ENCODE measurements at regions not wholly inside any gene's neighbourhood (a gene's known extent, or its start where the extent isn't known, plus 50 kb on each side); places are given as distances from the start of the nearest gene placed in this dataset.
"Not testable (repeated sequence)": the region's sequence is repeated elsewhere in the genome, so short reads cannot be mapped to it uniquely, and the experiment has no call there.

DNA sequence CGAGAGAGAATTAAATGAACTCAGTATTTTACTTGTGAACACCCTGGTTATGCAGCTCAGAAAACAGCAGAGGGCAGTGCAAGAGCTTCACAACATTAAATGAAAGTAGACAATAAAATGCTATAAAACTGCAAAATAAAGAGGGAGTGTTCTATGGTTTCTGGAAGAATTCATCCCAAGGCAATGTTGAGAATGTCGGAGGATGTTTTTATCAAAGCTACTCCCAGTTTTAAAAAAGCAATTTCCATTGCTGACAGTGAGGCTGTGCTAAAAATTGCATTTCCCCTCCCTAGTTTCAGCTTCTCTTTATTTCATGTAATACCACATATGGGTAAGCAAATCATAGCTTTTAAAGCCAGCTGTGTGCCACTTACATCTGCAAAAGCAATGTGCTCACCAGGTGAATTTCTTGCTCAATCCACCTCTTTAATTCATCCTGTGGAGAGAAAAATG lies 296.8 kb downstream of the RAB38 start:
- no peak for DNase-seq (ENCODE audit: low read depth in 2 of 2)

DNA sequence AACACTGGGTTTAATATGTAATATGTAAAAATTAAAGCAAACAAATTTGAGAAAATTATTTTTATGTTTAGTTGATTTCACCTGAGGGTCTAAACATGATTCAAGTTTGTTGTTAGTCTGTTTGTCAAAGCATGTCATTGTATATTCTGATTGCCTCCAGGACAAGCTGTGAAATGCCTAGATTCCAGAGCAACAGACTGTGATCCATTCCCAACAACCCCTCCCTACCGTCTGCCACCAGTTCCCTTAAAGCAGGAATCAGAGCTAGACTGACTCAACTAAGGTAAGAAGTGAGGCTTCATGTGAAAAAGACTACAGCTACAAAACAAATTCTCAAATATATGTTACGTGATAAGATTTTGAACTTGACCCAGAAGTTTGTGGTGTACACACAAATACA lies 304.2 kb downstream of the RAB38 start:
- DNase-seq (ENCODE audit: low read depth in 2 of 2) = no peak

DNA sequence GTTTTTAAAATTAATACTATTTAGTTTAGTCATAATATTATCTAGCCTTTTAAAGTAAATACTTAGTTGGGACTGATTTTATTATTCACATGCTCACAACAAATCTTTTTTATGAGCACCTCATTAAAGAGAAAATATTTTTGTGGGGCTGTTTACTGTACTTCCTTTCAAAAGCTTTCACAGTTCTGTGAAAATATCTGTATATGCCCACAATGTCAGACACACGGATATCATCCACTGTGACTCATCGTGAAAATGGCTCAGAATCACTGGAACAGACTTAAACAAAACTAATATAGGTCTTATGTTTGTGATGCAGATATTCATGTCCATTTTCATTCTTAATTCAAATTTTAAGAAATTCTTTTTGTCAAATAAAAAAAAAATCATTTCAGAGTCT lies 305.2 kb downstream of the RAB38 start:
- DNase-seq (ENCODE audit: low read depth in 2 of 2) = no peak

DNA sequence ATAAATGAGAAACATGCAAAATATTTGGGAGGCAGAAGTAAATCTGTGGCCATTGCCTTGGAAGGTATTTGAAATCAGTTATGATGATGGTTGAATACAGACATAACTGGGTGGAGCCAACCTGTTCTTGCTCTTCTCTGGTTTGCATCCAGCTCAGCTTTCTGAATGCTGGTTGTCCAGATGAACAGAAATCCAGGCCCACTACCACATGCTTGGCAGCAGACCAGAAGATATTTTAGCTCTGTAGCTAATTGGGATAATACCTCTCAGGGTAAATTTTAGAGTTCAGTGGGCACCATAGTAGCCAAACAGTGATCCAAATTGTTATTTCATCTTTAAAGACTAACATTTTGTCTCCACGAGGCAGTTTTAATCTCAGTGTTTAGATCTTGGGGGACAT lies 308.3 kb downstream of the RAB38 start:
- DNase-seq (ENCODE audit: low read depth in 2 of 2) = no peak

DNA sequence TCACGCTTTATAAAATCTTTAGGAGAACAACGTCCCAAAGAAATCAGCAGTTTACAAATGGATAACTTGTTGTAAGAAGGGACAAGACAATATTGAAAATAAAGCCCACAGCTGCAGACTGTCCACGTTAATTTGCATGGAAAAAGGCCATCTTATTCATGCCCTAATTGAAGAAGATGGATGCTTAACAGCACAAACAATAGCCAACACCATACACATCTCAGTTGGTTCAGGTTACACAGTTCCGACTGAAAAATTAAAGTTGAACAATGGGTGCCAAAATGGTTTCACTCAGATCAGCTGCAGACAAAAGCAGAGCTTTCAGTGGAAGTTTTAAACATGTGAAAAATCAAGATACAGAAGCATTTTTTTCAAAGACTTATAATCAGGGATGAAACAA lies 314.2 kb downstream of the RAB38 start:
- no peak for DNase-seq (ENCODE audit: low read depth in 2 of 2)

DNA sequence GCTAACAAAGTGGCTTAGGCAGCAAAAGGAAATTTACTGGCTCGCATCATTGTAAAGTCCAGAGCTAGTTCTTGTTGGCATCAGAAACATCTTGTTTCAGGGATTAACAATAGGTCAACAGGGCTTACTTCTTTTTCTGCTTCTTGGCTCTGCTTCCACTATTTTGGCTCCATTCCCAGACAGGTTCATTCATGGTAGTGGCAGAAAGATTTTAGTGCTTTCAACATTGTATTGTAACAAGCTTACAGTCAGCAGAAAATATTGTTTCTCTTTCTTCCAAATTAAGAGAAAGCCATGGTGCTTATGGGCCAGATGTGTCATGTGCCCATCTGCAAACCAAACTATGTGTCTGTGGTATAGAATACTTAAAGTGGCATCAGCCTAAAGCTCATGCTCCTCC lies 315.6 kb downstream of the RAB38 start:
- DNase-seq (ENCODE audit: low read depth in 2 of 2) = no peak

DNA sequence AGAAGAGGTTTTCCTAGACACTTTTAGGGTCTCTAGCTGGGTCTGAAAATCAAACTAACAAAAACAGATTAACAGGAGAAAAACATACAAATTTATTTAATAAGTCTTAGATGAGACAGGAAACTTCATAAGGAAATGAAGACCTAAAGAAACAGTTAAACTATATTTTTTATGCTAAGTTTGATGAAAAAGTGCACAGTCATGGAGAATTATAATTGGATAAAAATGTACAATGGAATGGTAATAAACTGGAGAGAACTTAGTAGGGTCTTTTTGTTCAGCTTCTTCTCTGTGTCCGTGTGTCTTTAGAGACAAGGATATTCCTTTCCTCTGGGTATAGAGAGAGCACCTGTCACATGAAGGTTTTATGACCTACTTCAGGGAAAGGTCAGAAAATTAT lies 323.4 kb downstream of the RAB38 start:
- no peak for DNase-seq (ENCODE audit: low read depth in 2 of 2)

DNA sequence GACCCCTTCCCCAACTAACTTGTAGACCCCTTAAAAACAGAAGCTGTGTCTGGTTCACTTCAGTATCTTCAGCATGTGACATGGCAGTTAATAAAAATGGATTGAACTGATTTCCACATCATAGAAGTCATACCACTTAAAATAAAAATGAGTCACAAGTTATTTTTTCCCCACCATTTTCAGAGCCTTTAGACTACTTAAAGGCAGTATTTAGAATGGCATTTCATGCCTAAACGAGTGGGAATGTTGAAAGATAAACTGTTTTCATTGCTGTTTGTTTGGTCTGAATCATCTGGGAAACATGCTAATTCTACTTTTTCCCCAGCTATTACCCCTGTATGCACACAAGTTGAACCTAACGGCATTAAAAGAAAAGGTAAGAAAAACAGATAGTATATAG lies 324.0 kb downstream of the RAB38 start:
- no peak for DNase-seq (ENCODE audit: low read depth in 2 of 2)

DNA sequence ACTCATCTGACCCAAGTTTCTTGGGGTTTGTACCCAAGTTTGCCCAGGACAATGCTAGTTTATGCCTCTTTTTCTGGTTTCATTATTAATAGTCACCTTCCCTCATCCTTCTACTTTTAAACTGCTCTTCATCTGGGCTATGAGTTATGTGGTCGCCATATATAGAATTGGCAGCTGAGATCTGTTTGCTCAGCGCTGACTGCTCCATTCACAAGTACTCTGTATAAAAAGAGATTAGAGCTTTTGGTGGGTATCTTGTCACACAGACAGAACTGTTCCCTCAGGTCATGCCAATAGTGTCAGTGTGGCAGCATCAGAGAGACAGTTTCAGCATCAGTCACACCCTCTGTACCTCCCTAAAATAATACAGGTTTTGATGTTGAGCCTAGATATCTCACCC lies 326.0 kb downstream of the RAB38 start:
- no peak for DNase-seq (ENCODE audit: low read depth in 2 of 2)

DNA sequence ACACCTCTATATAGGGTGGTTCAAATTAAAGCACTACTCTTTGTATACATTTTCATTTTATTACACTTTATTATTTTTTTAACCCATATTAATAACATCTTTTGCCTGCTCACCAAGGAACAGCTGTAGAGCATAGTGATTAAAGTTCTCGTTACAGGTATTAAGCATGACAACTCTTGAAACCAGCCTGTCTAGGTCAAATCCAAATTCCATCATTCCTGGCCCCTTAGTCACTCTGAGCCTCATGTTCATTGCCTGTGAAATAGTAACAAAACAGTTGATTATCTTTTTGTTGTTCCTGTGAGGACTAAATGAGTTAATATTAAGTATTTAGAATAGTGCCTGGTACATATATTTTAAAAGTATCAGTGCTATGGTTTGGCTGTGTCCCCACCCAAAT lies 334.5 kb downstream of the RAB38 start:
- DNase-seq (ENCODE audit: low read depth in 2 of 2) = no peak

DNA sequence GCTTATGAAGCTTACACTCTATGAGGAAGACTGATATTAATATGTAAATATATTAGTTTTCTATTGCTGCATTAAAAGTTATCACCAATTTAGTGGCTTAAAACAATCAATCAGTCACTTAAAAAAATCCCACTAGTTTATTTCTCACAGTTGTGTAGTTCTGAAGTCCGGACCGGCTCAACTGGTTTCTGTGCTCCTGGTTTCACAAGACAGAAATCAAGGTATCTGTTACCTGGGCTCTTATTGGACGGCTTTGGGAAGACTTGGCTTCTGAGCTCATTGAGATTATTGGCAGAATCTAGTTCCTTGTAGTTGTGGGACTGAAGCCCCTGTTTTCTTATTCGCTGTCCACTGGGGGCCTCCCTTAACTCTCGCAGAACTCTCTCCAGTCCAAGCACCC lies 343.0 kb downstream of the RAB38 start:
- no peak for DNase-seq (ENCODE audit: low read depth in 2 of 2)

DNA sequence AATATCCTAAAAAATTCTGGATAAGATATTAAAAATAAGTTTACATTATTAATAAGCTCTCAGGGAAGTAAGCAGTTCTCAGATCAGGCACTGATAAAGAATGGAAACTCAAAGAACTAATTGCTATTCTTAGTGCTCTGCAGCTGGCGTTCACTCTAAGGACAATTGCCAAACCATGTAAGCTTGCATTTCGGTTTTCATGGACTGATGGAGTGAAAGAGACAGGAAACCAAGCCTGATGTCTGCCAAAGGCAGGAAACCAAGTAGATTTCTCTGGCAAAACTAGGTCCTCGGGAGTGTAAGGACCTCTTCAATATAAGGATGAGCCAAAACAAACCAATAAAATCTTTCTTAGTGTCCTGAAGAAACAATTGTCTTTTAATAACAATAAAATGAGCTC lies 355.2 kb downstream of the RAB38 start:
- DNase-seq (ENCODE audit: low read depth in 2 of 2) = no peak

DNA sequence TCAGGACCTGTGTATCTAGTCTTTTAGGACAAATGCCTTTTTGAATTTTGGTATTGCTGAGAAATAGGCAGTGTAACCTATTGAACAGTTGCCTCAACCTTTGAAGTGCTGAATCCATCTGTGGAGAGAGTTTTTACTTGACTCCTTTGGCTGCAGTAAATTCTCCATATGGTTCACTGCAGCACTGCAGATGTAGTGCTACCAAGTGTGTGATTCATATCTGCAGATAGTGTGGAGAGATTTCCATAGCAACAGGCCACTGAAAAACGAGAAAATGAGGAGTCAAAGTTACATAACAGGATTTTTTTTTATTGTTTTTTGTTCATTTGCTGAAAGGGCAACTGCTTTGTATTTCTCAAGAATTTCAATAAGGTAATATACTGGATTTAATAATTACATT lies 356.1 kb downstream of the RAB38 start:
- no peak for DNase-seq (ENCODE audit: low read depth in 2 of 2)

DNA sequence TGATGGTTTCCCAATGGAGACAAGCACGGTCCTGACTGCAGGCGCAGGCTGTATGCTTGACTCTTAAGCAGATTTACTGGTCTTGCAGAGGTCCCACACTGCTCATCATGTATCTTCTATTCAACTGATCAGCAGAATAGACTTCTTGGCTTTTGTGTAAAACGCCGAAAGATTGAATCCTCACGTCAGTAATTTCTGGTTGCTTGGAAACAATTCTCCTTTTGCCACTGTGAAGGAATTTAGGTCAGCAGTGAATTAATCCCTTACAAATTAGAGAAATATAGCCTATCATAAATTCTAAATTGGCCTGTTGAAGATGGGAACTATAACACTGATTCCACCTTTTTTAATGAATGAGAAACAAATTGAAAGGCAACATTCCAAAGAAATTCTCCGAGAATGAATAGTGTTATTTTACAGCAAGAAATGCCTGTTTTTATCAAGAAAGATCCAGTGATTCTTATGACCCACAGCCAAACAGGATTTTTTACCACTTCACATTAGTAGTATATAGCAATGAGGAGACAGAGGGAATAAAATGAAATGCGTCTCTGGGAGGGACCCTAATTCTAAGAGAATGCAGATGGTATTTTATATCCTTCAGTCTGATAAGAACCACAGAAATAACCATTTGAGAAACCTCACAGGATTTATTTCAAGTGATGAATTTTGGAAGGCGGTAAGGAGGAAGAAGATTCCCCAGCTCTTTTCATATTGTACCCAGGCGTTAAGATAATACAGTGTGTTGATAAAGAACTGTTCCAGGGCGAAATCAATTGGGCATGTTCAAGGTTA lies 362.5 kb downstream of the RAB38 start:
- DNase-seq (ENCODE audit: low read depth in 2 of 2) = no peak

DNA sequence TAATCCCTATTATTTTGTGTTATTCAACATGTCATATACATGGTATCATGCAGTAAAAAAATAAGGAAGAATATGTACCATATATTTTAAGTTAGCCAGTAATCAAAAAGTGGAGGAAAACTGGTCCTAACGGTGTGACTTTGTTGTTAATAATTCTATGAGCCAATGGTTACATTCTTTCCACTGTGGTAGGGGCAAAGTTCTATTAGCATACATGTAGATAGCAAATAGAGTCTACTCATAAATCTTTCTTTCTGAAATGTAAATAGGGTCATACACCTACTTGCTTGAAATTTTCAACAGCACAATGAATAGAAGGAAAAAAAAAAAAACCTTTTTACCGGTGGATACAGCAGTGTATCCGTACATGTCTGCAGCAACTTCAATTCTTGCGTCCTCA lies 364.8 kb downstream of the RAB38 start:
- no peak for DNase-seq (ENCODE audit: low read depth in 2 of 2)

DNA sequence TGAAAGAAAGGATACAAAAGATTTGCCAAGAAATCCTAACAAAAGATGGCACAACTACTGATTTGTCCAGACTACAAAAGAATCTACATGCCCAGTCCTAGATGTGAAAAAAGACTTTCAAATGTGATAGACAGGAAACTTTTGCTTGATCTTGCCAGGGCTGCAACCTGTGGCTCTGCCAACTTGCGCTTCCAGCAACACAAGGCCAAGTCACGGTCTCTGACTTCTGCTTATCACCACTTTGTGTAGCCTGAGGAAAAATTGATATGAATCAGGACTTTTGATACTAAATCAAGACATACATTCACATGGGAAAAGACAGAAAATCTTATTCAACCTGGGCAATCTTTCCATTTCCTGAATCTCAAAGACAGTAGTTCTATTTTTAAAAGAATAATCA lies 366.0 kb downstream of the RAB38 start:
- DNase-seq (ENCODE audit: low read depth in 2 of 2) = no peak

DNA sequence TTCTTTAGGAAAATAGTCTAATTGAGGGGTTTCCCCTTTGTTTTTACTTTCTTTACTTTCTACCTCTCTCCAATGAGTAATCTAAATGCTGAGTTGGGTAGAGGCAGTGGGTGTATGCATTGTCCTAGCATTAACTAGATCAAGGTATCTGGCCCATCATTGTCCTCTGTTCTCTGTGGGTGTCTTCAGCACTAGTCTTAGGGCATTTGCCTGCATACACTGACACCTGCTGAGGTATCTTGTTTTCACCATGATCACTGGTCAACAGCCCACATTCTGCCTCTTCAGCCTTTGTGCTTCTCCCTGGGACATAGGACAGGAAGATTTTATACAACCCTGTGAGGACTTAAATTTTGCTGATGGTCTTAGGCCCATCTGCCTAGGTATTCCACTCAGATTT lies 371.1 kb downstream of the RAB38 start:
- no peak for DNase-seq (ENCODE audit: low read depth in 2 of 2)

DNA sequence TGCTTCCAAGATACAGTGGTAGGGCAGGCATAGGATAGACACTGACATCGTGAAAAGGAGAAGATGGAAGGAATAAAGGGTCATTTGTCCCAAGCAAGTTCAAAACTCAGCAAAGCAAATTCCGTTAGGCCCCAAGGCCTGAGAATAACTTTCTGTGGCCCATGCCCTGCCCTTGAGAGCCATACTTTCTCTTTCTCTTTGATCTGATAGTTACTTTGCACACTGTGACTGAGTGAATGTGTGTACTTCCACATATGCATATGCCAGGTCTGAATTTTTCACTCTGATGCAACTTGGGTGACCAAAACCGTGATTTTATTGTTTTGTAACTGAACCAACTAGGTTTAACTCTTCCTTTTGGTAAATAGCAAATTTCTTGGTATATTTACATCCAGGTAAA lies 371.5 kb downstream of the RAB38 start:
- no peak for DNase-seq (ENCODE audit: low read depth in 2 of 2)

DNA sequence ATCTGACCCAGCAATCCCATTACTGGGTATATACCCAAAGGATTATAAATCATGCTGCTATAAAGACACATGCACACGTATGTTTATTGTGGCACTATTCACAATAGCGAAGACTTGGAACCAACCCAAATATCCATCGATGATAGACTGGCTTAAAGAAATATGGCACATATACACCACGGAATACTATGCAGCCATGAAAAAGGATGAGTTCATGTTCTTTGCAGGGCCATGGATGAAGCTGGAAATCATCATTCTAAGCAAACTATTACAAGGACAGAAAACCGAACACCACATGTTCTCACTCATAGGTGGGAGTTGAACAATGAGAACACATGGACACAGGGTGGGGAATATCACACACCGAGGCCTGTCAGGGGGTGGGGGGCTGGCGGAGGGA lies 390.4 kb downstream of the RAB38 start:
- not testable (repeated sequence) for DNase-seq (ENCODE audit: low read depth in 2 of 2)

DNA sequence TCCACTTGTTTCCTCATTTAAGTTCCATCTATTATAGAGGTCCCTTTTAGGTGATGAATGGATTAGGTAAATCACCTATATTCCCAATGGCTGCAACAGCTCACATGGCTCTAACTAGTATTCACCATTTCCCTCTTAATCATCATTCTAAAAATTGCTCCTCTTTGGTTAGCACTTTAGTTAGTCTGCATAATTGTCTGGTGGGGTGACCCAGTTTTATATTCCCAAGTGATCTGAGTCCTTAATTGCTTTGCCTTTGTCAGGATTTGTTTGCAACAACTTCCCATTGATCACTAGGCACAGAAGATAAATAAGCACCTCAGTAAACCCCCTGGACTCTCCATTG lies 395.2 kb downstream of the RAB38 start:
- DNase-seq (ENCODE audit: low read depth in 2 of 2) = no peak

DNA sequence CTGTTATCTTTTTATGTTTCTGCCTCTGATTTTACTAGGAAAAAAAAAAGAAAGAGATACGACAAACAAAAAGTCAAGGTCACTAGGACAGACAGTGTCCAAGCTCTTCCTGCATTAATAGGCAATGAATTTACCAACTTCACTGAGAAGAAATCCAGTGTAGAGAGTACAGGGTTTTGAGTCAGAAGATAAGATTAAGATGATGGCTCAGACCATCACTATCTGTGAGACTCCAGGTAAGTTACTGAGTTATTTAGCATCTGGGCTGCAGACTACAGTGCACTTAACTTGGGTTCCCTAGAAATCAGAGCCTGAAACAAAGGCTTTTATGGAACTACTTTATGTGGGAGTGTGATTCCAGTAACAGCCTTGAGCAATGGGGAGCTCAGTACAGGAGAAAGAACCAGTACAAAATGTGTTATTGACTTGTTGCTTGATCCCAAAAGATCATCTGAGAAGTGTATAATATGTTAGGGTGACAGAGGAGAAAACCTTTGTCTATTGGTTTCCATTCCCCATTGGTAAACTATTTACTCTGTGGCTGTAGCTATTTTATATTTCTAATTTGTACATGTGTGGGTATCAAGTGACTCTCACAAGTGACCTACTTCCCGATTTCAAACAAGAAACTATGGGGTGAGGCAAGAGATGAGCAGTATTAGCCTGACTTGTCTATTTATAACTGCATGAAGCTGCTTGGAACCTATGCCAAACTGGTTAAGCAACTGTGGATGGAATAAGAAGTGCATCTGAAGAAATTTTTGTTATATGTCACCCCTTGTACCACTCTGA lies 395.8 kb downstream of the RAB38 start:
- DNase-seq (ENCODE audit: low read depth in 2 of 2) = no peak

DNA sequence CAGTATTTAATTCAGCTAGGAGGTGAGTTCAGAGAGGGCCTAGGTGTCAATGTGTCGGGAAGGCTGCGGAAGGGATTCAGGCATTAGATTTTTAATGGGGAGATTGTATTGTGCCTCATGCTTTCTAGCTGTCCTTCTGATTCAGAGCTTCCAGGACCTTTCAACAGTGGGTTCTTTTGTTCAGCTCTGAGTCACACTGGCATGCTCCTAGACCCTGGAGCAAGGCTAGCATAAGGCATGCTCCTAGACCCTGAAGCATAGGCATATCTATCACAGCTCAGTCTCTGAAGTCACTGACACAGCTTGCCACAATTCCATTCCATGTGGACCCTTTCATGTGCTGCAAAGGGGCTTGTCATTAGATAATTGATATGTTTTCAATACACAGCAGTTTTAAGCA lies 396.9 kb downstream of the RAB38 start:
- DNase-seq (ENCODE audit: low read depth in 2 of 2) = no peak

DNA sequence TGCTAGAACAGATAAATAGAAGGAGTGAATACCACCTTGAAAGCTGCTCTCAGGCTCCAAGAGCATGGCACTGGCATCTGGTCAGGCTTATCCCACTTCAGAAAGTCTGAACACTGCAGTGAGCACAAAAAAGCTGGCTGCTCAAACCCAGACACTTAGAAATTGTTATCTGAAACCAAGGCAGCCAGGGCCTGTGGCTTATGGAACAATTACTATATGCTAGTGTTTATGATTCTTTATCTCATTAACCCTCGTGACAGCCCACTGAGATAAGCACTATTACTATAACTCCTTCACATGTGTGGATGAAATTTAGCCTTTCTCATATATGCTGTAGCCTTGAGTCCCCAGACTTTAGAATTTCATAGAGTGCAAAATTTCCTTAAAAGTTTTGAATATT lies 400.2 kb downstream of the RAB38 start:
- DNase-seq (ENCODE audit: low read depth in 2 of 2) = no peak

DNA sequence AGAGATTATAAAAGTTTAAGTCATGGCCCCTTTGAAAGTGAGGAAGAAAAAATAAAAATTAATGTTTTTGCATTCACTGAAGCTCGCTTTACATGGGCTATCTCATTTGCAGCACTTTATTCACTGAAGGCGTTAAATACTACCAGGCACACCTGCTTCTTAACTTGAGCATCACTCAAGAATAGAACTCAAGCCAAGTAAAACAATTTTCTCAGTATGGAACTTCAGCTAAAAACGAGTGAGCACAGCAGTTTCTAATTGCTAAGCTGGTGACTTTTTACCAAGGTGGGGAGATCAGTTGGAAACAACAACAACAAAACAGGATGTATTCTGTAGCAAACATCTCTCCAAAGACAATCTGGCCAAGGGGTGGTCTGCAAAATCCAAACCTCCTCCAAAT lies 405.6 kb downstream of the RAB38 start:
- no peak for DNase-seq (ENCODE audit: low read depth in 2 of 2)
